ENCODE measurements at regions not wholly inside any gene's neighbourhood (a gene's known extent, or its start where the extent isn't known, plus 50 kb on each side); places are given as distances from the start of the nearest gene placed in this dataset.

DNA sequence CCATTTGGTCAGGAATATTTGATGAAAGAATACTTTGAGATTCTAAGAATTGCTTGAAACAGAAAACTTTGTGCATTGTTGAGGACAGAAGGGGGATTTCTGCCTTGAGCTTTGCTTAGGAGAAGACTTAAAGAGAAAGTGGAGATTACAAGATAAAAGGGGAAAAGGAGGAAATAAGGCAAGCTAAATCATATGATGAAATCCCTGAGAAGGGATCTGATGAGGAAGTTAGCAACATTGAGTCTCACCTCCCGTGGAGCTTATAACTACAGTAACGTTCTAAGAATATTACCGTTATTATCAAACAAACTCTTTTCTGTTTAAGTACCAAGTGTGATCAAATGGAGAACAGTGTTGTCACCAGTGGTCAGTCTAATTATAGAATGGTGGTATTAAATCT is 414.7 kb upstream of the NAALADL2 start:
- TF ChIP-seq, protein P1, sequence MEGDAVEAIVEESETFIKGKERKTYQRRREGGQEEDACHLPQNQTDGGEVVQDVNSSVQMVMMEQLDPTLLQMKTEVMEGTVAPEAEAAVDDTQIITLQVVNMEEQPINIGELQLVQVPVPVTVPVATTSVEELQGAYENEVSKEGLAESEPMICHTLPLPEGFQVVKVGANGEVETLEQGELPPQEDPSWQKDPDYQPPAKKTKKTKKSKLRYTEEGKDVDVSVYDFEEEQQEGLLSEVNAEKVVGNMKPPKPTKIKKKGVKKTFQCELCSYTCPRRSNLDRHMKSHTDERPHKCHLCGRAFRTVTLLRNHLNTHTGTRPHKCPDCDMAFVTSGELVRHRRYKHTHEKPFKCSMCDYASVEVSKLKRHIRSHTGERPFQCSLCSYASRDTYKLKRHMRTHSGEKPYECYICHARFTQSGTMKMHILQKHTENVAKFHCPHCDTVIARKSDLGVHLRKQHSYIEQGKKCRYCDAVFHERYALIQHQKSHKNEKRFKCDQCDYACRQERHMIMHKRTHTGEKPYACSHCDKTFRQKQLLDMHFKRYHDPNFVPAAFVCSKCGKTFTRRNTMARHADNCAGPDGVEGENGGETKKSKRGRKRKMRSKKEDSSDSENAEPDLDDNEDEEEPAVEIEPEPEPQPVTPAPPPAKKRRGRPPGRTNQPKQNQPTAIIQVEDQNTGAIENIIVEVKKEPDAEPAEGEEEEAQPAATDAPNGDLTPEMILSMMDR (IDR thresholded peaks at IDR 0.05), result no peak
- no peak for TF ChIP-seq SMC3 (IDR thresholded peaks at IDR 0.05; ENCODE audit: low read depth, low read length)
- TF ChIP-seq, protein P2, sequence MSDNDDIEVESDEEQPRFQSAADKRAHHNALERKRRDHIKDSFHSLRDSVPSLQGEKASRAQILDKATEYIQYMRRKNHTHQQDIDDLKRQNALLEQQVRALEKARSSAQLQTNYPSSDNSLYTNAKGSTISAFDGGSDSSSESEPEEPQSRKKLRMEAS (IDR thresholded peaks at IDR 0.05; ENCODE audit: low read depth), result no peak
- TF ChIP-seq TAF1 (IDR thresholded peaks at IDR 0.05; ENCODE audit: borderline replicate concordance, low read depth, low read length), result no peak
- no peak for TF ChIP-seq MXI1 (IDR thresholded peaks at IDR 0.05; ENCODE audit: low read depth, low read length)
- no peak for TF ChIP-seq NFIC (IDR thresholded peaks at IDR 0.05; ENCODE audit: borderline replicate concordance)
- TF ChIP-seq RCOR1 (IDR thresholded peaks at IDR 0.05; ENCODE audit: low read length), result no peak
- no peak for TF ChIP-seq POLR2AphosphoS5 (IDR thresholded peaks at IDR 0.05; ENCODE audit: low read depth, low read length)
- TF ChIP-seq RAD21 (IDR thresholded peaks at IDR 0.05; ENCODE audit: low read length), result no peak
